Ammon's horn (tissue), 1 donor: ENCODE measurements at regions not wholly inside any gene's neighbourhood (a gene's known extent, or its start where the extent isn't known, plus 50 kb on each side); places are given as distances from the start of the nearest gene placed in this dataset.
A peak's percentile ranks its signal among the peaks of the same experiment; 100 is the strongest.
"Not testable (repeated sequence)": the region's sequence is repeated elsewhere in the genome, so short reads cannot be mapped to it uniquely, and the experiment has no call there.

Source experiments
- DNase-seq: peaks from one replicate; pipeline ENCODE4 v3.0.0-alpha.2; 2016; ENCODE audit warnings: low spot score

DNA sequence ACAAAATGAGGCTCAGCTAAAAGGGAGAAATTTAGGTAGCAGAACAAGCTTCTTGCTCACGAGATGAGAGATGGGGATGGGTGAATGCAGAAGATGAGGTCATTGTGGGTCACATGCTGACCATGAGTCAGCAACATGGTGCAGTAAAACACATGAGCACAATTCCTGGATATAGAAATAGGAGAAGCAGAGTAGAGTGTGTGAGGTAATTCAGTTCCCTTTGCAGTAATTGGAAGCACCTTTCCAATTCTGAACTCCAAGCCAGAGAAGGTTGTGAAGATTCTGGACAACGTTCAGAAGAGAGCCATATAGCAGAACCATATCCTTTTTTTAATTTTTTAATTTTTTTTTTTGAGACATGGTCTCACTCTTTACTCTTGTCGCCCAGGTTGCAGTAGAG is 62.0 kb upstream of the LMNTD1 start:
- no peak for DNase-seq

DNA sequence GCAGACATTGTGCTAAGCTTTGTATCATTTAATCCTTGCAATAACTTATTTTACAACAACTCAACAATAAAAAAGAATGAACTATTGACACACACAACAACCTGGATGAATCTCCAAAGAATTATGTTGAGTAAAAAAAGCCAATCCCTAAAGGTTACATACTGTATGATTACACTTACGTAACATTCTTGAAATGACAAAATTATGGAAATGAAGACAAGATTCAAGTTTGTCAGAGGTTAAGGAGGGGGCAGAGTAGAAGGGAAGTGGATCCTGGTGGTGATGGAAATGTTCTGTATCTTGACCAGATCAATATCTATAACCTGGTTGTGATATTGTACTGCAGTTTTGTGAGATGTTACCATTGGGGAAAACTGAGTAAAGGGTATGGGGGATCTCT is 63.2 kb upstream of the LMNTD1 start:
- DNase-seq = no peak

- no peak for DNase-seq
These were observed 64.9 kb upstream of the LMNTD1 start for GRCh38 chr12:25617991-25618390.

DNA sequence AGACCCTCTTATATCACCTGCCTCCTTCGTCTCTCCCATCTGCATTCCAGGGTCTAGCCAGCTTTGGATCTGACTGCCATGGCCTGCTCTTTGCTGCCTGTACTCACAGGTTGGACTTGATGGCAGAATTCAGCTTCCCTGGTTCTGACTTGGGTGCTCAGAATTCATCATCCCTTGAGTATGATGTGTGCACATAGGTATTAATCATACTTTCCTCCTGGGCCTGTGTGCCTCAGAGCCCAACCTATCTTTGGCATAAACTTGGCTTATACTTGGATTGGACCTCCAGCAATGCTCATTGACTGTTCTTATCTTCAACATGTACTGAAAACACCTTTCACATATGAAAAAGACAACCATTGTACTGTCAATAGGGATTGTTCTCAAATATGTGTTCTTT is 70.7 kb upstream of the LMNTD1 start:
- DNase-seq = no peak

GRCh38 chr12:25625146-25625545 is 72.1 kb upstream of the LMNTD1 start:
- no peak for DNase-seq

DNA sequence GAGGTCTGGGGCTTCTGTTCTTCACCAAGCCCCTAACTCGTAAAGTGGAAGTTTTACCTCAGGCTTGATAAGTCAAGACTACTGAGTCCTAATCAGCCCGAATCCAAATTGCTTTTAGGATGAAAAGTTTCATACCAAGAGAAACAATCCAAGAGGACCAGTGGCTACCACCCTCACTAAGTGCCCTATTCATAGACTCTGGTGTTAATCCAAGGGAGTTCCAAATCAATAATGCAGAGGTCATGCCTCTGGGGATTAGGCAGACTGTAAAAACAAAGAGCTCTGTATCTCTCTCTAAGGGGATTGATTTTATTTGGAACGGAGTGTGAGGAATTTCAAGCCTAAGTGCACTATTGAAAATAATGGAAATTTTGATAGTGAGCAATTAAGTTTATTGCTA is 76.3 kb upstream of the LMNTD1 start:
- no peak for DNase-seq

- not testable (repeated sequence) for DNase-seq
These were observed 77.8 kb upstream of the LMNTD1 start for GRCh38 chr12:25630735-25631515.

- DNase-seq = not testable (repeated sequence)
These were observed 80.1 kb upstream of the LMNTD1 start for GRCh38 chr12:25633149-25633548.

DNA sequence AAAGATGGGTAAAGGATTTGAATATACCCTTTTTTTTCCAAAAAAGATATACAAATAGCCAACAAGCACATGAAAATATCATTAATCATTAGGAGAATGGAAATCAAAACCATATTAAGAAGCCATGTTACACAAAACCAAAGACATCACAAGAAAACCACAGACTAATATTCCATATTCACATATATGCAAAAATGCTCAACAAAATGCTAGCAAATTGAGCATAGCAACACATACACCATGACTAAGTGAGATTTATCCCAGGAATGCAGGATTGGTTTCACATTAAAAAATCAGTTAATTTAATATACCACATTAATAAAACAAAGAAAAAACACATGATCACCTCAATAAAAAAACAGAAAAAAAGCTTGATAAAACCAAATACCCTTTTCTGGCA is 84.7 kb upstream of the LMNTD1 start:
- DNase-seq = no peak

DNA sequence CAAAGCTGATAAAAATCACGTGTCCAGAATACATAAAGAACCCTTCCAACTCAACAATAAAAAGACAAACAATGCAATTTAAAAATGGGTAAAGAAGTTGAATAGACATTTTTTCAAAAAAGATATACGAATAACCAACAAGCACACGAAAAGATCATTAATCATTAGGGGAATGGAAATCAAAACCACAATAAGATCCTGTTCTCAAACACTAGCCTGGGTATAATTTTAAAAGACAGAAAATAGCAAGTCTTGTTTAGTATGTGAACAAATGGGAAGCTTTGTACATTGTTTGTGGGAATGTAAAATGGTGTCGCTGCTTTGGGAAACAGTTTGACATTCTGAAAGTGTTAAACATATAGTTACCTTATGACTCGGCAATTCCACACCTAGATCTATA is 86.3 kb upstream of the LMNTD1 start:
- DNase-seq = no peak

- no peak for DNase-seq
These were observed 91.9 kb upstream of the LMNTD1 start for GRCh38 chr12:25644979-25645378.

GRCh38 chr12:25645427-25645826 is 92.3 kb upstream of the LMNTD1 start:
- DNase-seq = no peak

- no peak for DNase-seq
These were observed 98.8 kb upstream of the LMNTD1 start for GRCh38 chr12:25651931-25652330.

GRCh38 chr12:25652371-25652770 is 99.3 kb upstream of the LMNTD1 start:
- DNase-seq = no peak

DNA sequence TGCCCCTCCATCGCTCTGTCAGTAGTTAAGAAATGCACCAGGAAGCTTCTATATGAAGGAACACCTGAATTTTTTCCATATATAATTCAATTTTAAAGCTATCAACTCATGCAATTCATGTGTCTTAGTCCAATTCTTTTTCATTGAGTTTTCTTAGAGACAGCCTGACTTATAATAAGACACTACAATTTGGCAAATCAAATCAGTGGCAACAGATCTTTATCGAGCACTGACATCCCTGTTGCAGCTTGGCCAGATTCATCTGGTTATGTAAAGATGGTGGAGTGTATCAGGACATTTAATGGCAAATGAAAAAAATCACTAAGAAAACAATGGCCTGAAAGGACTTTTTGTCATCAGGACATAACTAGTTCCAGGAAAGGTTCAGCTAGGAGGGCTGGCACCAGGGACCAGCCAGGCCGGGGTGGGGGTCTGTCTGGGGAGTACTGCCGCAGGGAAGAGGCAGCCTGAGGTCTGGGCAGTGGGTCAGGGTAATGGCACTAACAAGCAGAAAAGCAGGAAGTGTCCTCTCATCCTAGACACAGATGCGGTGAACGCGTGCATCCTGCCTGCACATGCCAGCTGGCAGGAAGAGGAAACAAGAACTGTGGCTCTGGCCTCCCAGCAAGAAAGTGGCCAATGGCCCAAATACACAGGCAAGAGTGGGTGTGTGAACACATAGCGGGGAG is 100.5 kb upstream of the LMNTD1 start:
- DNase-seq = peak; percentile 77

- DNase-seq = no peak
These were observed 102.6 kb upstream of the LMNTD1 start for GRCh38 chr12:25655702-25656101.

- DNase-seq = peak; percentile 39
These were observed 106.5 kb upstream of the LMNTD1 start for GRCh38 chr12:25659621-25660020.

DNA sequence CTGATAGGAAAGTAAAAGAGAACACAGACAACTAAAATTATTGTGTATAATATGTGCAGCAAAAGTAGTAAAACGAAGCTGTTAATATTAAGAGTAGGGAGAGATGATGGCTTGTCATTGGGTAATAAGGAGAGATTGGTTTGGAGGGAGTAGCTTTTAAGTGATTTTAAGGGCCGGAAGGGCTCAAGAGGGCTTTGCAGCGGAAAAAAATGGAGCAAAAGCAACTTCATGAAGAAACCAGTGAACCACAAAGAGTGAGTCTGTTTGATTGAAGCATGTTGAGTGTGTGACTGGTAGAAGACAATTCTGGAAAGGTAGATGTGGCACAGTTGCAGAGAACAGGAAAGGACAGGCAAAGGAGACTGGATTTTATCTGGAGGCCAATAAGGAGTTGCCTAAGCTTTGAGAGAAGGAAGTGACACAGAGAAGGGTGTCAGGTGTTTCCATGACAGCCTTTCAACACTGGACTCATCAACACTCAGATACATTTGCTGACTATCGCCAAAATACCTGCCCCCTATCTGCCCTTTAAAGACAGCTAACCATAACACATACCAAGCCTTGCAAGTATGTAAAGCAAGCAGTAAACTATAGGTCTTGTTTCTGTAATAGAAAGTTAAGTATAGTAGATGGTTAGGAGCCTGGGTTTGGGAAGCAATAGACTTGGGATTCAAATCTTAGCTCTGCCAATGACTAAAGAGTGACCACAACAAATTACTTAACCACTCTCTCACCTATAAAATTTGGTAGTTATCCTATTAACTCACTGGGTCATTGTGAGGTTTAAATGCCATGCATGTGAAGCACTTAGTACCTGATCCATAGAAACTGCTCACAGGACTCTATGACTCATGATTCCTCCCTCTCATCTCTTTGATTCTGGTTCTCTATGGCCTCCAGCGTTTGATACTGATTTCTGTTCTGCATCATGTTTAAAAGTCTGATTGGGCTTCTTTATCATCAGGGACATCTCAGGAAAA is 117.3 kb upstream of the LMNTD1 start:
- no peak for DNase-seq

DNA sequence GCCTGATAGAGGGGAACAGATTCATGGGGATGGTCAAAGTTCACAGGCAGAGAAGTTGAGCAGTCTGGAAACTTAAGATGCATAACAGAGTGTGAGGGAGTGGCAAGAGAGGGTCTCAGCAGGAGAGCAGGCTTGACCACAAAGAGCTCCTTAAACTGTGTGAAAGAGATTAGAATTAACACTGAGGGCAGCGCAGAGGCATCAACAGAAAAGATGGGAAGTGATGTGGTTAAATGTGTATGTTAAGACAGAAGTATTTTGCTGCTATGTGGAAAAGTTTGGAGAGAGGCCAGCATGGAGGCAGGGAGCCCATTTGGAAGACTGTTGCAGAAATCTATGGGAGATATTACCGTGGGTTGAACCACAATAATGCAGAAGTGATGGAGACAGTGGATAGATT is 122.7 kb upstream of the LMNTD1 start:
- DNase-seq = no peak

DNA sequence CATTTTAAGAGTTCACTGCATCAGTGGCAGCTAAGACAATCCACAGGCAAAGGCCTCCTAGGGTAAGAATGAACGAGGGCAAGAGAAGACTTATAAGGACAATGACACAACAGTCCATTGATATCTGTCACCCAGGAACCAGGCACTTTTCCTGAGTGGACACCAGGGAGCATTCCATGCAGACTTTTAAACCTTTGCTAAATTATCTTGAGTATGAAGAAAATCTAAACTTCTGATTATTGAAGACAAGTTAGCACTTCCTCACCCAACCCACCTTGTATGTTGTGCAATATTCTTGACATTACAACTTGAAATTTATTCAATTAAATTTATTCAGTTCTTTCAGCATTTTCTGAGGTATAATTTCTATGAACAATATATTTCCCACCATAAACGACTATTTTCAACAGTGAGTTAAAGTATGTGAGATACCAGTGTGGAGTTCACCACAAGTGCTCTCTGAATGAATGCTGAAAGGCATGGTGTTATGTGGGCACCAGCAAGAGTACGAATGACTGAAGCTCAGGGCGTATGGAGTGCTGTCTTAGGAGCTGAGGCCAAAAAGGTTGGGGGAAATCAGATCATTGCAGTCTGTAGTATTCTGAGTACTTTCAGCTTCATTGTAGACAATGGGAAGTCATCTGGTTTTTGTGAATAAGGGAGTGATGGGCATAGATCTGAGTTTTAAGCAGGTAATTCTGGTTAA is 124.3 kb upstream of the LMNTD1 start:
- peak; percentile 14 for DNase-seq

DNA sequence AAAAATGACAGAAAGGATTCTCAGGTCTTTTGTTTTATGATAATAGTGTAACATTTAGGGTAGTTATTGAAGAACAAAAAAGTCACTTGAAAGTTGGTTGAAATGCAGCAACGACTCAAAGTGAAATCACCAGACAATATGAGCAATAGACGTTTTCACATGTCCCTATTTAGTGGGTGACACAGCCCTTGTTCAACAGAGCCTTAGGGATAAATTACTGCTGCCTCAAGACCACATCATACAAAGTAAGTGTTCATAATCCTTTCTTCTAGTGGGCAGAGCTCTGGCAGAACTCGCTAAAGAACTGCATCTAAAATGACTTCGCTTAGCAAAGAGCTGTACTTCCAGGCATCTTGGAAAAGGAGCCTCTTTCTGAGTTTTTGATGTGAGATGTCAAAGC is 128.5 kb upstream of the LMNTD1 start:
- no peak for DNase-seq

GRCh38 chr12:25682421-25682820 is 129.3 kb upstream of the LMNTD1 start:
- no peak for DNase-seq
